ENCODE measurements at regions not wholly inside any gene's neighbourhood (a gene's known extent, or its start where the extent isn't known, plus 50 kb on each side); places are given as distances from the start of the nearest gene placed in this dataset.
A peak's percentile ranks its signal among the peaks of the same experiment; 100 is the strongest.

DNA sequence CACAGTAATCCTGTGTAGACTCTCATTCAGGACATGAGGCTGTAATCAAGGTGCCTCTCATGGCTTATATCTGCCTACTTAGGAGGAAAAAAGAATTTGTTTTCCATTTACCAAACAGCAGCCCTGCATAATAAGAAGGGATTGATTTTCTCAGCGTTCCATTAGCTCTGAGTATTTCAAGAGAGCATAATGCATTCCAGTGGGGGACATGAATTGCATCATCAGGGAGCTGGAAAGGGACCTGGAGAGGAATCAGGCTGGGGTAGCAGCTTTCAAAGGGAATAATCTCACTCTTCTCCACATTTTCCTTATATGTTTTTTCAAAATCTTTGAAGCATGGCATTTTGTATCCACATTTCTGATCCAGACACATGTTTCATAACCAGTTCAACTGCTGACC, 150.6 kb upstream of the ANKRD28 start:
- TF ChIP-seq, protein P1, sequence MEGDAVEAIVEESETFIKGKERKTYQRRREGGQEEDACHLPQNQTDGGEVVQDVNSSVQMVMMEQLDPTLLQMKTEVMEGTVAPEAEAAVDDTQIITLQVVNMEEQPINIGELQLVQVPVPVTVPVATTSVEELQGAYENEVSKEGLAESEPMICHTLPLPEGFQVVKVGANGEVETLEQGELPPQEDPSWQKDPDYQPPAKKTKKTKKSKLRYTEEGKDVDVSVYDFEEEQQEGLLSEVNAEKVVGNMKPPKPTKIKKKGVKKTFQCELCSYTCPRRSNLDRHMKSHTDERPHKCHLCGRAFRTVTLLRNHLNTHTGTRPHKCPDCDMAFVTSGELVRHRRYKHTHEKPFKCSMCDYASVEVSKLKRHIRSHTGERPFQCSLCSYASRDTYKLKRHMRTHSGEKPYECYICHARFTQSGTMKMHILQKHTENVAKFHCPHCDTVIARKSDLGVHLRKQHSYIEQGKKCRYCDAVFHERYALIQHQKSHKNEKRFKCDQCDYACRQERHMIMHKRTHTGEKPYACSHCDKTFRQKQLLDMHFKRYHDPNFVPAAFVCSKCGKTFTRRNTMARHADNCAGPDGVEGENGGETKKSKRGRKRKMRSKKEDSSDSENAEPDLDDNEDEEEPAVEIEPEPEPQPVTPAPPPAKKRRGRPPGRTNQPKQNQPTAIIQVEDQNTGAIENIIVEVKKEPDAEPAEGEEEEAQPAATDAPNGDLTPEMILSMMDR (conservative IDR thresholded peaks at IDR 0.05; ENCODE audit: low read depth, low read length): no peak
- DNase-seq (ENCODE audit: low read depth): no peak
- no peak overlapping the region for H3K4me3 ChIP-seq (ENCODE audit: low read depth, low read length)

DNA sequence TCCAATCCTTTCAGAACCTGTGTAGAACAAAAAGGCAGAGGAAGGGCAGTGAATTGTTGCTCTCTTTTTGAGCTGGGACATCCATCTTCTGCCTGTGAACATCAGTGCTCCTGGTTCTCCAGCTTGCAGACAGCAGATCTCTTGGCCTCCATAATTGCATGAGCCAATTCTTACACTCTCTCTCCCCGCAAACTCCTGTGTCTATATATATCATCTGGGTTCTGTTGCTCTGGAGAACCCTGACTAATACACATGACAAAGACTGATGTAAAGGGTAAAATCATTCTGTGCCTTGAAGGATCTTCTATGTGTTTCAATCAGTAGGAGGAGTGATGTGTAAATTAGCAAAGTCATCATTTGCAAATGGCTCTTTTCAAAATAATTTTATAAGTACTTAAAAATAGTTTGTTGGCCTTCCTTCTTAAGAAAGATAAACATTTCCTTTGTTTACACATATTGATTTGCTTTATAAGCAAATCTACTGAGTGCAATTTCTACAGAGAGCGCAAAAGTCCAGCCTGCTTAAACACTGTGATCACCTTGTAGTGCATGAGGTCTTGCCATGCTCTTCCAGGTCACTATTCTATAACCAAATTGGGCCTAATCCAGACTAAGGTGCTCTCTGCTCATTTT, 154.9 kb upstream of the ANKRD28 start:
- no peak for DNase-seq (ENCODE audit: low read depth)
- TF ChIP-seq, protein P1 (conservative IDR thresholded peaks at IDR 0.05; ENCODE audit: low read depth, low read length): no peak
- H3K4me3 ChIP-seq (ENCODE audit: low read depth, low read length): no peak overlapping the region

DNA sequence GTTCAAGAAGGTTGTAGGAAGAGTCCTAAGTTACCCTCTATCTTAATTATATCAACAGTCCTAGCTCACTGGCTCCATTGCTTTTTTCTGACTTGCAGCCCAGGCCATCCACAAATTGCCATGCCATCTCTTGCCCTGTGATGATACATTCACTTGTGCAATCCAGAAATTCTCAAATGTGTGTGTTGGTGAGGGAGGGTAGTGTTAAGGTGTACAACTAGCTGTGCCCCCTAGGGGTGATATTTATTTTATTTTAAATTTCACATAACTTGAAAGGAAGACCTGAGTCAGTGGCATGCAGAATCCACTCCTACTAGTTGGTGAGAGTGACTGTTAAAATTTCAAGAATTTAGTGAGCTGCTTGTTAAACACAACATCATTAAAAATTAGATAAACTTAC, 156.1 kb upstream of the ANKRD28 start:
- no peak overlapping the region for H3K4me3 ChIP-seq (ENCODE audit: low read depth, low read length)
- TF ChIP-seq, protein P1 (conservative IDR thresholded peaks at IDR 0.05; ENCODE audit: low read depth, low read length): peak; percentile 39
- no peak for DNase-seq (ENCODE audit: low read depth)

DNA sequence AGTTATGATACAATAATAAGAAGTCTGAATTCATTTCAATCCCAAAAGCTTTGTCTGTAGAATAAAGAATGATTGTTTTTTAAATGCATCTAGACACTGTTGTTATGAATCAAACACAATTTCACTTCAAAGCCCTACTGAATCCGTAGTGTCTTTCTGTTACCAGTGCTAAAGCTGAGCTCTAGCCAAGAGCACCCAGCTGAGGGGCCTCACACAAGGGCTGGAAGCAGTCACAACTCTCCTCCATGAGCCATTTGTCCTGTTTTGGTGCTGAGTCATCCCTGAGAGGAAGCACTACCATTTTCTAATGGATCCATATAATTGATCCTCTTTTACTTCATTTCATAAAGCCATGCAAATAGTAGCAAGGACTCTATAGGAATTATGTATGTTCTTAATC, 158.2 kb upstream of the ANKRD28 start:
- TF ChIP-seq, protein P1 (conservative IDR thresholded peaks at IDR 0.05; ENCODE audit: low read depth, low read length): no peak
- no peak overlapping the region for H3K4me3 ChIP-seq (ENCODE audit: low read depth, low read length)
- DNase-seq (ENCODE audit: low read depth): no peak

DNA sequence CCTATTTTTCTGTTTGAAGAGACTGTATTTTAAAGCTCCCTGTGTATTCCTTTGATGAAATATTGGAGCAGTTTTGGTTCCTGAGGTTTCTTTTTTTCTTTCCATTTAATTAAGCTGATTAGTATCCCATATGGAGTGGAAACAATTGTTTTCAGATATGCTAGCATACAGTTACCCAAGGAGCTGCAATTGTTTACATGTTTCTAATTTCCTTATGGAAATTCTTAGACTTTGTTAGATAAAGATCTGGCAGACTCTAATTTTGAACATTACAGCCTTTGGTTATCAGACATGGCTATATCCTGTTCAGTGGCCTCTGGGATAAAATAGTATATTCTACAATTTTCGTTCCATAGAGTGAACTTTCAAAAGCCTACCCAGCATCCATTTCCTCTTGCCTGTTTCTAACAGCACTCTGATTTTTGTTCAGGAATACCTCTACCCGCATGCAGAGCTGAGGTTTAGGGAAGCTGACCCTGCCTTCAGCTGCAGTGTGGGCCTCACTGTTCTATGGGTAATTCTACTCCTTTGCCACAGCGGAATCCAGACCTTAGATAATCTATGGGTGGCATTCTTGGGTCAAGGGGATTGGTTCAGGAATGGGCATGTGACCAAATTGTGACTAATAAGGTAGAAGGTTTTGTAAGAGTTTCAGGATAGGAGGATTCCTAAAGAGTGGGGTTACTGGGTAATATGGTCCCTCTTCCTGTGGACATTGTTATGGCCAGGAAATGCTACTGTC, 161.1 kb upstream of the ANKRD28 start:
- TF ChIP-seq, protein P1 (conservative IDR thresholded peaks at IDR 0.05; ENCODE audit: low read depth, low read length): no peak
- H3K4me3 ChIP-seq (ENCODE audit: low read depth, low read length): no peak overlapping the region
- no peak for DNase-seq (ENCODE audit: low read depth)

DNA sequence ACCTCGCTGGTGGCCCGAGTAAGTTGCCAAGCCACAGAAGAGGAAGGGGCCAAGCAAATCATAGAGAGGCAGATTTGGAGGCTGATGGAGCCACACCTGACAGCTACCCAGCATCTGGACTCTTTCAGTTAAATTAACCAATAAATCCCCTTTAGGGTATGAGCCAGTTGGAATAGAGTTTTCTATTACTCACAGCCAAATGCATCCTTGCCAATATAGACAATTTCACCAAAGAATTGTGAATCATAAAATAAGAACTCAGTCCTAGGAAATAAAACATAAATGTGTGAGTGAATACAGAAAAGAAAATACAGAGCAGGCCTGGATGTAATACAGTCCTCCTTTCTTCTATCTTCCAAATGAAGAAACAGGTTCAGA, 161.6 kb upstream of the ANKRD28 start:
- no peak overlapping the region for H3K4me3 ChIP-seq (ENCODE audit: low read depth, low read length)
- TF ChIP-seq, protein P1 (conservative IDR thresholded peaks at IDR 0.05; ENCODE audit: low read depth, low read length): no peak
- DNase-seq (ENCODE audit: low read depth): no peak
